MCF 10A (cell line): ENCODE measurements at regions not wholly inside any gene's neighbourhood (a gene's known extent, or its start where the extent isn't known, plus 50 kb on each side); places are given as distances from the start of the nearest gene placed in this dataset.

Source experiments
- BruUV-seq: library from RNA; stranded (reverse); fragments of 400-500 nt; replicated peaks from 2 replicates; lab custom pipeline; 2021; lab: Mats Ljungman, UMichigan
- CTCF ChIA-PET: fragments of 300-600 bp; sonication (Branson Sonifier 250); formaldehyde crosslinking; extraction: SDS; loops from one replicate; lab custom pipeline; 2021; ENCODE audit warnings: antibody characterized with exemption, inconsistent platforms; lab: Yijun Ruan, JAX
- POLR2A ChIA-PET: fragments of 300-600, 350-650 bp; sonication (Branson Sonifier 250); formaldehyde crosslinking; extraction: SDS; loops from one replicate; lab custom pipeline; 2020; ENCODE audit warnings: antibody characterized with exemption, inconsistent platforms; lab: Yijun Ruan, JAX
- DNase-seq: peaks from one replicate; pipeline ENCODE4 v3.0.0-alpha.2; 2018; ENCODE audit not compliant: unreplicated experiment
- H3K27ac Mint-ChIP-seq: one replicate; pipeline ENCODE4 v1.8.0; 2022; ENCODE audit warnings: mild to moderate bottlenecking, low read depth, mixed read lengths; ENCODE audit not compliant: unreplicated experiment
- H3K27me3 Mint-ChIP-seq: one replicate; pipeline ENCODE4 v1.8.0; 2022; ENCODE audit warnings: mixed read lengths; ENCODE audit not compliant: insufficient read depth, unreplicated experiment
- H3K36me3 Mint-ChIP-seq: one replicate; pipeline ENCODE4 v1.8.0; 2022; ENCODE audit warnings: mild to moderate bottlenecking, moderate library complexity, mixed read lengths; ENCODE audit not compliant: insufficient read depth, unreplicated experiment
- H3K4me1 Mint-ChIP-seq: one replicate; pipeline ENCODE4 v1.8.0; 2022; ENCODE audit warnings: mixed read lengths; ENCODE audit not compliant: insufficient read depth, unreplicated experiment
- H3K4me3 Mint-ChIP-seq: one replicate; pipeline ENCODE4 v1.8.0; 2022; ENCODE audit warnings: mild to moderate bottlenecking, moderate library complexity, mixed read lengths; ENCODE audit not compliant: unreplicated experiment
- H3K9me3 Mint-ChIP-seq: one replicate; pipeline ENCODE4 v1.8.0; 2022; ENCODE audit warnings: mixed read lengths; ENCODE audit not compliant: unreplicated experiment
- intact Hi-C: fragments of 100-400 bp; cut with micrococcal nuclease; formaldehyde crosslinking; loops from 2 replicates; pipeline ENCODE4 v1.14.1; 2022
- TF ChIP-seq, protein P1 (sequence below): fragments of 200-600 bp; IDR thresholded peaks from one replicate; pipeline ENCODE4 v1.8.0; 2022; ENCODE audit warnings: antibody characterized with exemption, mild to moderate bottlenecking; ENCODE audit not compliant: unreplicated experiment

DNA sequence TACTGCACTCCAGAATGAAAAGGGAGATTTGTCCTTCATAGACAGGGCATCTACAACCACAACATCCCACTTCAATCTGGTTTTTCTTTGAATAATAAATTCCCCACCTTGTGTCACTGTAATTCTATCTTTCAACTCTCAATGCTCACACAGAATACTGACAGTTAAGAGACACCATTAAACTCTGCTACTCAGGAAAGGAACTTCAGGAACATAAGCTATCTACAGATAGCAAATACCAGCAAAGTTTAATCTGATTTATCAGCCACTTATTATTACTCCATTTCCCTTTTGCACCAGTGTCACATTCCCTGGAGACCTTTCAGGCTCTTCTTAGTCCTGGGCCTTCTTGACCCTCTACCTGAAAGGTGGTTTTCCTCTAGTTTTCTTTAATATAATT, 152.0 kb upstream of the LPP start:
- no peak overlapping the region for H3K4me3 Mint-ChIP-seq
- no peak for DNase-seq
- BruUV-seq, result no TSS peak
- intact Hi-C loops, result no loop called here
- no peaks in the 10 kb centered on the region for H3K9me3 Mint-ChIP-seq
- no peaks in the 10 kb centered on the region for H3K27me3 Mint-ChIP-seq
- no peaks in the 10 kb centered on the region for H3K4me1 Mint-ChIP-seq
- TF ChIP-seq, protein P1, sequence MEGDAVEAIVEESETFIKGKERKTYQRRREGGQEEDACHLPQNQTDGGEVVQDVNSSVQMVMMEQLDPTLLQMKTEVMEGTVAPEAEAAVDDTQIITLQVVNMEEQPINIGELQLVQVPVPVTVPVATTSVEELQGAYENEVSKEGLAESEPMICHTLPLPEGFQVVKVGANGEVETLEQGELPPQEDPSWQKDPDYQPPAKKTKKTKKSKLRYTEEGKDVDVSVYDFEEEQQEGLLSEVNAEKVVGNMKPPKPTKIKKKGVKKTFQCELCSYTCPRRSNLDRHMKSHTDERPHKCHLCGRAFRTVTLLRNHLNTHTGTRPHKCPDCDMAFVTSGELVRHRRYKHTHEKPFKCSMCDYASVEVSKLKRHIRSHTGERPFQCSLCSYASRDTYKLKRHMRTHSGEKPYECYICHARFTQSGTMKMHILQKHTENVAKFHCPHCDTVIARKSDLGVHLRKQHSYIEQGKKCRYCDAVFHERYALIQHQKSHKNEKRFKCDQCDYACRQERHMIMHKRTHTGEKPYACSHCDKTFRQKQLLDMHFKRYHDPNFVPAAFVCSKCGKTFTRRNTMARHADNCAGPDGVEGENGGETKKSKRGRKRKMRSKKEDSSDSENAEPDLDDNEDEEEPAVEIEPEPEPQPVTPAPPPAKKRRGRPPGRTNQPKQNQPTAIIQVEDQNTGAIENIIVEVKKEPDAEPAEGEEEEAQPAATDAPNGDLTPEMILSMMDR, result no peak
- ChIA-PET POLR2A (interaction anchor here (1.0 kb wide), 1 partner anchor 257 kb away, joined by 3 read pairs; the partner anchor contains the start of gene BCL6), CTCF (no interaction called here)
- no peaks in the 10 kb centered on the region for H3K36me3 Mint-ChIP-seq
- no peak overlapping the region for H3K27ac Mint-ChIP-seq

DNA sequence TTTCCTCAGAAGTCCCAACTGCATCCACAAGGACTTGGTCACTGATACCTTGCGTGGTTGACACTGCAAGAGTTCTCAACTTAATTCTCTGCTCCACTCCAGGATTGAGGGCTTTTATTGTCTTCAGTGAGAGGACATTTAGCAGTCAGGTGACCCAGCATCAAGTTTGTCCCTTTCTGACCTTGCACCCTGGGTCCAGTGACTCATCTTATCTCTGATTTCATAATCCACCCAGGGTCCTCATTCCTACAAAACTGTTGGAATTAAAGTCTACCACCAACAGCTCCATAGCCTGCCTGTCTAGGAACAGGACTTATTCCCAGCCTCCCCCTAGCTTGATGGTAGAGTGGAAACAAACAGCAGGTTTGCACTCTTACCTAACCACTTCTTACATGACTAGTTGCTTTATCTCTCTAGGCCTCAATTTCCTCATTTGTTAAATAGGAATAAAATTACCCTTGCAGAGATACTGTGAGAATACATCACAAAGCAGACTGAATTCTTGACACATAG, 151.3 kb upstream of the LPP start:
- no peaks in the 10 kb centered on the region for H3K4me1 Mint-ChIP-seq
- H3K27ac Mint-ChIP-seq, result no peak overlapping the region
- TF ChIP-seq, protein P1, result no peak
- no peak overlapping the region for H3K4me3 Mint-ChIP-seq
- no peaks in the 10 kb centered on the region for H3K27me3 Mint-ChIP-seq
- H3K36me3 Mint-ChIP-seq, result no peaks in the 10 kb centered on the region
- CTCF ChIA-PET, result interaction anchor here (1.2 kb wide), 1 partner anchor 138 kb away, joined by 3 read pairs; no protein-coding TSS in a partner anchor
- intact Hi-C loops, result no loop called here
- POLR2A ChIA-PET, result interaction anchor here (0.6 to 1.0 kb wide), 2 partner anchors 257 to 998 kb away, joined by 3 to 4 read pairs; partner anchors contain the start of gene BCL6
- DNase-seq, result no peak
- BruUV-seq, result no TSS peak
- H3K9me3 Mint-ChIP-seq, result no peaks in the 10 kb centered on the region

DNA sequence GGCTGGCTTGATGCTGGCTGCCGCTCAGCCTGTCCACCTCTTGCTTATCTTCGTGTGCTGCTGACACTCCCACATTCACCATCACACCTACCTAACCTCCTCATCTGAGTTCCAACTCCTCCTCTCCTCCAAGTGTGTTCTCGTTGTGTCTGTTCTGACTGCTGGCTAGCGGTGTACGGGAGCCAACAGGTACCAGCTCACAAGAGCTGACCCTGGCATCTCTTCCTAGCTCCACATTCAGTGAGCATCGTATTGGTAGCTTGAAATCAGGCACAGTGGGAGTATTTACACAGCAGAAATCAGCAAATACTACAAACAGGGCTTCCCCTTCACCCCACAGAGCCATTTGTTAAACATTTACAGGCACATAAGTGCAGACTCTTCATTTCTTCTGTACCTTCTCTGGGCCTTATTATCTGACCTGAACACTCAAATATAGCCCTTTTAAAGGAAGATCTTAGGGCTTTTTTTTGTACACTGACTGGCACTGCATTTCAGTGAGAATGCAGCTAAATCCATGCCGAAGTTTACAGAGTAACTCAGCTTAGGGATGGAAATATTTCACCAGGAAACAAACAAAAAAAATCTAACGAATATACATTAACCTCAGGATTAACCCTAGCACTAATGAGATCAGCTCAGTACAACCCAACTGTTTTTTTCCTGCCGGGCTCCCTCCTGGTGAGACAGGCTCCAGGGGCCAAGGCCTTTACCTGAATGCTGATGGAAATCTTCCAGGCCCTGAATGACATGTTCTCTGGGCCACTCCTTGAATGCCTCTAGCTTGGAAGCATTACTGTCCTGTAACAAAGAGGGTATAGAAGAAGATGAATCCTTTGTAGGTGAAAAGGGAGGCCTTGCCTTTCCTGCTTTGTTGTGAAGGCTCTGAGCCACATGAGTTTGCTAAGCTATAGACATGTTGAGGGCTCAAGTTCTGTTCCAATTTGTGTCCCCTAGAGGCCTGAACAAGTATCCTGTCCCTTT, 150.5 kb upstream of the LPP start:
- Mint-ChIP-seq H3K4me3 (no peak overlapping the region), H3K36me3 (no peaks in the 10 kb centered on the region), H3K9me3 (no peaks in the 10 kb centered on the region), H3K27me3 (no peaks in the 10 kb centered on the region), H3K4me1 (no peaks in the 10 kb centered on the region), H3K27ac (no peak overlapping the region)
- intact Hi-C loops, result no loop called here
- no peak for DNase-seq
- CTCF ChIA-PET, result interaction anchor here (0.7 to 1.2 kb wide), 2 partner anchors 53 to 137 kb away, joined by 3 to 4 read pairs; no protein-coding TSS in a partner anchor
- no TSS peak for BruUV-seq
- POLR2A ChIA-PET, result interaction anchor here (0.6 to 0.8 kb wide), 5 partner anchors 19 to 1220 kb away, joined by 3 to 4 read pairs (median 4); partner anchors contain the start of gene EIF4A2
- TF ChIP-seq, protein P1, result no peak
